Uterus (tissue), 2 donors: ENCODE measurements at regions not wholly inside any gene's neighbourhood (a gene's known extent, or its start where the extent isn't known, plus 50 kb on each side); places are given as distances from the start of the nearest gene placed in this dataset.

Experiments used
- POLR2A ChIP-seq, 2 donors: fragments of 450-650 bp; IDR thresholded peaks; one replicate each; pipeline ENCODE4 v1.6.1; 2016; ENCODE audit warnings: antibody characterized with exemption in 2 of 2, mild to moderate bottlenecking in 1 of 2, moderate library complexity in 1 of 2
- TF ChIP-seq, protein P1 (sequence below), 4 experiments: fragments of 200-600 bp in 2 of 4; fragments of 450-650 bp in 2 of 4; sonication (generic) in 2 of 4; IDR thresholded peaks; one replicate each; pipeline ENCODE4 v1.5.1; 2016 to 2019; ENCODE audit warnings: antibody characterized with exemption in 4 of 4, mild to moderate bottlenecking in 2 of 4, moderate library complexity in 1 of 4

DNA sequence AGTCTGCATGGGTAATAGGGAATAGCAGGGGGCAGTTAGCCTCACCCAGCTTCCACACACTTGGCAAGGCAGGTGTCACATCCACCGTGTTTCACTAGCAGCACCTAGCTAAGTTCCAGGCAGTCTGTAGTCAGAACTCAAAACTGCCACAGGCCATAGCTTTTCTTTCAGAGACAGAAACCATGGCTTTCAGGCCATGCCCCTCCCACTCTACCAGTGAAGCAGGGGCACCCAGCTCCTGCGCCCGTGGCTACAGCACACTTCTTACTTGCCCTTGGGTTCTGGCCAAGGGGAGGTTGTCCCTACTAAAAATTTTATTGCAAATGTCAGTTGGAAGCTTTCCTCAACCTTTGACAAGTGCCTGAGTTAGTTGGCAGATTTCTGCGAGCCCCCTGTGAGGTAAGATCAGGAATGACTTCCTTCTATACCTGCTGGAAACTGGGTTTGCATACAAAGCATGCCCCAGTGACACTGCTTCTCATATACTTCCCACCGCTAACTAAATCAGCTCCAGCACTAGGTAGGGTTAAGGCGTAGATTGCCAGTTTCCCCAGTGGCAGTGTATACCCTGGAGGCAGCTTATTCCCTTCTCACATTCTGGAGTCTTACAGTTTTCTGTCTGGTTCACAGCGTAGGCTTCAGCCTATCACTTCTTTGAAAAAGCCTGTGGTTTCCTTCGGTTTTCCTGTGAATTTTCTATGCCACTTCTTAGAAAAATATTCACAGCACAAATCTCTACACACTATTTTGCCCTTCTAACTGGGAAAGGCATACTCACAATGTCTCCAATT lies 139.0 kb upstream of the LUZP2 start:
- TF ChIP-seq, protein P1, sequence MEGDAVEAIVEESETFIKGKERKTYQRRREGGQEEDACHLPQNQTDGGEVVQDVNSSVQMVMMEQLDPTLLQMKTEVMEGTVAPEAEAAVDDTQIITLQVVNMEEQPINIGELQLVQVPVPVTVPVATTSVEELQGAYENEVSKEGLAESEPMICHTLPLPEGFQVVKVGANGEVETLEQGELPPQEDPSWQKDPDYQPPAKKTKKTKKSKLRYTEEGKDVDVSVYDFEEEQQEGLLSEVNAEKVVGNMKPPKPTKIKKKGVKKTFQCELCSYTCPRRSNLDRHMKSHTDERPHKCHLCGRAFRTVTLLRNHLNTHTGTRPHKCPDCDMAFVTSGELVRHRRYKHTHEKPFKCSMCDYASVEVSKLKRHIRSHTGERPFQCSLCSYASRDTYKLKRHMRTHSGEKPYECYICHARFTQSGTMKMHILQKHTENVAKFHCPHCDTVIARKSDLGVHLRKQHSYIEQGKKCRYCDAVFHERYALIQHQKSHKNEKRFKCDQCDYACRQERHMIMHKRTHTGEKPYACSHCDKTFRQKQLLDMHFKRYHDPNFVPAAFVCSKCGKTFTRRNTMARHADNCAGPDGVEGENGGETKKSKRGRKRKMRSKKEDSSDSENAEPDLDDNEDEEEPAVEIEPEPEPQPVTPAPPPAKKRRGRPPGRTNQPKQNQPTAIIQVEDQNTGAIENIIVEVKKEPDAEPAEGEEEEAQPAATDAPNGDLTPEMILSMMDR (IDR thresholded peaks at IDR 0.05): no peak
- no peak for TF ChIP-seq POLR2A (IDR thresholded peaks at IDR 0.05)
